Skin epidermis (tissue), 12 donors: ENCODE measurements at regions not wholly inside any gene's neighbourhood (a gene's known extent, or its start where the extent isn't known, plus 50 kb on each side); places are given as distances from the start of the nearest gene placed in this dataset.
A peak's percentile ranks its signal among the peaks of the same experiment; 100 is the strongest.

Experiments
- H3K27ac ChIP-seq, 21 experiments: fragments of 200-600 bp; sonication (generic) in 11 of 21; one replicate each; pipeline ENCODE4 v1.5.0; 2020; ENCODE audit warnings: mild to moderate bottlenecking in 3 of 21, inconsistent platforms in 2 of 21, moderate library complexity in 2 of 21
- H3K4me3 ChIP-seq, 7 experiments: fragments of 200-600 bp; sonication (generic) in 2 of 7; one replicate each; pipeline ENCODE4 v1.5.0; 2020; ENCODE audit warnings: inconsistent platforms in 2 of 7, mild to moderate bottlenecking in 2 of 7, moderate library complexity in 1 of 7

DNA sequence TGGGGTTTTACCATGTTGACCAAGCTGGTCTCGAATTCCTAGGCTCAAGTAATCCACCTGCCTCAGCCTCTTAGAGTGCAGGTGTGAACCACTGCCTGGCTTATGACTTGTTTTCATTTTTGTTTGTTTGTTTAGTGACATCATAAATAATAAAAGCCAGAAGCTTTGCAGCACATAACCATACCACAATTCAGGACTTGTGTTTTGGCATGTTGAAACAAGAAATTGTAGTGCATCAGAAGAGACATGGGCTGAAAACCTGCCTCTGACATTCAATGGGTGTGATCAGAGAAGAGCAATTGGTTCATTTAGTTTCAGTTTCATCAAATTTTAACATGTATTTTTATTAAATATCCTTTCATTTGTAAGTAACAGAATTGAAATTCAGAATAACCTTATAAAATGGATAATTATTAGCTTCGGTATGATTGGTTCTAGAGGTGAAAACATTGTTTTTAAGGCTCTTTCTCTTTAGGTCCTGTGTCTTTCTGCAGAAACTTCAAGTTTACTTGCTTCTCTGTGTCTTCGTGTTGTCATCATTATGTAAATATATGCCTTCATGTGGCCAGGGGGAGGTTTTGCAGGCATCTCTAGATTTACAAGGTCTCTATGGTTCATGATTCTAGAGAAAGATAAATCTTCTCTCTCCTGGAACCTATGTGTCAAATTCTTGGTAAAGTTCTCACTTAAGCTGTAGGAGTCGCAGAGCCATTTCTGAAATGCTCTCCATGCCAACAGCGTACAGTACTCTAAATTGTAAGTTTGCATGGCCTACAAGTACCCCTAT is 312.0 kb downstream of the KCNC2 start:
- H3K27ac ChIP-seq = peak overlapping the region in 1 of 21 experiments; percentile 61

DNA sequence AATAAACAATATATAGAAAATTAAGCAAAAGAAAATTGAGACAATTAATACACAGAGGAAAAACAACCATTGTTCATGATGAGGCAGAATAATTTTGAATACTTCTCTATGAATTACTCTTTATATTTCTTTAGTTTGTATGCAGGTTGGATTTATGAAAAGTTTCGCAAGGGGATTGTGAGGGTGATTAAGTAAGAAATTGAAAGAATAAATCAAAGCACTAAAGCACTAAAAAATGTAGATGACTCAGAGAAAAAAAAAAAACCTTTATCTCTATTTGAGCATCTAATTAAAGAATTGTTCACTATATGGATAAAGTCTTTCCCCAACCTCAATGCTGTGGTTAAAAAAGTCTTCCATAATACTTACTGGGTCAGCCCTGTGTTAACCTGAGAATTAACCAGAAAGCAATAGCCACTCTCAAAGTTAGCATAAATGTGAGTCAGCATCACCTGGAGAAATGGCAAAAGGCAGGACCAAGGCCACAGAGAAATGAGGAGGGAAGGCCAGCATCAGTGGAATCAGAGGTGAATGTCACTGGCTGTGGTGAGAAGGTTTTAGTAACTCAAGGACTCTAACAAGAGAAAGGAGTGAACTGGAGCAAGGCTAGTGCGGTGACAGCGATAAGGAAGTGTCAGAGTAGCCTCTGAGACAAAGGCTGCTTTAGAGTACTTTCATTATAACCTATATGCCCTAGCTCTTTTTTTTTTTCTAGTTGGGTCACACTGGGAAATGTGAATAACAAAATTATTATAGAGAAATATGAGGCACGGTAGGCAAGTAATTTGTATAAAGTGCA is 310.4 kb downstream of the KCNC2 start:
- Histone ChIP-seq H3K4me3 (no peak overlapping the region), H3K27ac (no peak overlapping the region)

More for the DNA sequence above, 312.0 kb downstream of the KCNC2 start:
- H3K4me3 ChIP-seq = no peak overlapping the region

DNA sequence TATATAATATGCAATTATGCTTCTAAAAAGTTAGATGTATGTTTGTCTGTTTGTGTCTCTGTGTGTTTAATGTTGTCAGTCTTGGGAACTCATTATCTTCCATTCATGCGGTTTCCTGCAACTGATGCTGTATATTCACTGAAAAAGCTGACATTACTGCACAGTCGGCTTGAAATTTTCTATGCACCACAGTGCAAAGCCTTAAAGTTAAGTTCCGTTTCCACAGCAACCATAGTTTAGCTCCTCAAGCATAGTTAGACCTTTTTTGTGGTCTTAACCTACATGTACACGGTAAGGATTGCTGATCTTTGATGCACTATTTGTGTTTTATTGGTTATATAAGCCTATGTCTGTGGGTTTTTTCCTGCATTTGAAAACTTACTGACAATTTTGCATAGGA is 309.4 kb downstream of the KCNC2 start:
- Histone ChIP-seq H3K4me3 (no peak overlapping the region), H3K27ac (no peak overlapping the region)

DNA sequence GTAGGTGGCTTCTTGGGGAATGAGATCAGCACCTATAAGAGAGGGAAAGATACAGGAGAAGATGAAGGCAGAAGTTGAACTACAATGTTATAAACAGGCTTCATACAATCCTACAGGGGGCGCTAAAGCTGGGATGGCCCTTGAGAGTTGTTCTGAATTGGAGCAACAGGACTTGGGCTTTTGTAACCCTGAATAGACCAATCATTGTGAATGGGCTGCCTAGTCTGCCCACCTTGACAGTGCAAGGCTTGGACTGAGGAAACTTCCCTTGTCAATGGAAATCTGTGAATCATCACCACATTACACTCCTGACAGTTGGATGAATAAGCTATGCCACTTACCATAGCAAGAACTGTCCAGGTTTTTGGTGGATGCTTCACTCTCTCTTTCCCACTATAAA is 306.1 kb downstream of the KCNC2 start:
- H3K27ac ChIP-seq = no peak overlapping the region
- no peak overlapping the region for H3K4me3 ChIP-seq

DNA sequence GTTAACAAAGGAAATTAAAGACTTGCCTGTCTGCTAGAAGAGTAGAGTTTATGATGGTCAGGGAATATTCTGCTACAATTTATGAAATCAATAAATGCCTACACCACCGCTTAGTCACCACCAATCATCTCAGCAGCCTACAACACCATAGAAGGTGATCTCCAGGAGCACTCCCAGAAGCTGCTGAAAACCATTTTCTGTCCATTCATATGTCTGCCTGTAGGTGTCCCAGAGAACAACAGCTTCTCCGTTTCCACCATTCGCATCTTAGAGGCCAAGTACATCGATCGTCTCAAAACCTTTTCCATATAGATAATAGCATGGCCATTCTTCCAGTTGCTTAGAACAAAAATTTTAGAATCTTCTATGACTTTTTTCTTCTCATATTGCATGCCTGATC is 303.4 kb downstream of the KCNC2 start:
- no peak overlapping the region for H3K27ac ChIP-seq
- no peak overlapping the region for H3K4me3 ChIP-seq

DNA sequence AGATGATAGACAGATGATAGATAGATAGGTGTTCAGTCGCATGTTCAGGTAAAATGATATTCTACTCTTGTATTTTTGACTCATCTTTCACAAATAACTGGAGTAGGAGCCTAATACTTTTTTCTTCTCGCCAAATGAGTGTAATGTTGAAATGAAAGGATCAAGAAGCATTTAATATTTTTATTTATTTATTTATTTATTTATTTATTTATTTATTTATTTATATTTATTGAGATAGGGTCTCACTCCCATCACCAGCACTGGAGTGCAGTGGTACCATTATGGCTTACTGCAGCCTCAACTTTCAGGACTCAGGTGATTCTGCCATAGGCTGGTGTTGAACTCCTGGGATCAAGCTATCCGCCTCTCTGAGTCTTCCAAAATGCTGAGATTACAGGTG is 298.8 kb downstream of the KCNC2 start:
- no peak overlapping the region for H3K4me3 ChIP-seq
- H3K27ac ChIP-seq = no peak overlapping the region

DNA sequence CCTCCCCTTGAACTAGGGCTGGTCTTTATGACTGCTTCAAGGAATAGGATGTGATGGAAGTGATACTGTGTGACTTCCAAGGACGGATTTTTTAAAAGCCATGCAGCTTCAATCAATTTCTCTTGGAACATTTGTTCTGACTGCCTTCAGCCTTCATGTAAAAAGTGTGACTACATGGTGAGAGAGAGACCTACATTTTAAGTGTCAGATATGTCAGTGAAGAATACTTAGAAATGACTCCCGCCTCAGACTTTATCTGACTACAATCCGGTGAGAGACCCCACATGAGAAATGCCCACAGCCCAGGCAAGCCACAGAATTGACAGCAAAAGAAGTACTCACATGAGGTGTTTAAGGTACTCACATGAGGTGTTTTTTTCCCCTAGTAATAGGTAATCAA is 295.3 kb downstream of the KCNC2 start:
- no peak overlapping the region for H3K4me3 ChIP-seq
- no peak overlapping the region for H3K27ac ChIP-seq

DNA sequence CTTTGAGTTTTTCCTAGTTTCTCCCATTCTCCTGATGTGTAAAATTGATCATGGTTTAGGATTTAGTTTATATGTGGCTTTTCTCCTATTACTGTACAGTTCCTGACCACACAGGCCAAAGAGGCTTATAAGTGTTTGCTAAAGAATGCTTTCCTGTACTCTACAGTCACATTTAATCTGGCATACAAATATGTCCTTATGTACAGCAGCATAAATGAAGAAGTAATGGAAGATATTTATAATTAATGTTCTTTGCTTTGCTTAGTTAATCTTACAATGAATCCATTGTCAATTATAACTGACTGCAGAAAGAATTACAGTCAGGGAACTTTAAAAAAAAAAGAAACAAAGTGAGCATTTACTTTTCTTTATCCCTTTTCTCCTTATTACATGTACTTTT is 293.9 kb downstream of the KCNC2 start:
- H3K27ac ChIP-seq = no peak overlapping the region

DNA sequence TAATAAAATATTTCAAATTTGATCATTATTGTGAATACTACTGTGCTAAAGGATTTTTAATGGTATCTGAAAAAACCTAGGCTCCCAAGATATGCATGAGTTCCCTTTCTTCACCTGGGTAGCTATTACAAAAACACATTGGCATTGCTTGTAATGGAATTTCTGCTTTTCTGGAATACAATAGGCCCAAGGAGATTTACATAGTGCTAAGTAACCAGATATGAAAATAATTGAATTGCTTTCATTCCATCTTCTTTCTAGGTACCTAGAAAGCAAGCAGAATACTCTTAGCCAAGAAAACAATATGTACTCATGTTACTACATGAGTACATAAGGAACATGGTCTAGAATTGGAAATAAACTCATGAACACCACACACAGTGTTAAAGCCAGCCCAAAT is 291.9 kb downstream of the KCNC2 start:
- Histone ChIP-seq H3K4me3 (no peak overlapping the region), H3K27ac (no peak overlapping the region)

More for the DNA sequence above, 293.9 kb downstream of the KCNC2 start:
- no peak overlapping the region for H3K4me3 ChIP-seq

DNA sequence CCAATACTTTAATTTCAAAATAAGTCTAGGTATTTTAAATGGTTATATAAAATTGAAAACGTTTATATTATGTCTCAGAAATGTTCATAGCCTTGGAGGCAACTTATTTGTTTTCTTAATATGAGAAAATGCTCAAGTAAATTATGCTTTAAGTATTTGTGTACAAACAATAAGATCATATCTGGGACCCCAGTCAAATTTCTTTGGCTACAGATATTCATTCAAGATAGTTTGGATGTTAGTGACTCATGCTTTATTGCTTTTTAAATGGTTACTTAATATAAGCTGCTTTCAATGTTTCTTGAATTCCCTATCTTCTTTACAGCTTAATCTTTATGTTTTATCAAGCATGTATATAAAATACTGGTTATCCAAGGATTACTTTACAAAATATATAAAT is 291.3 kb downstream of the KCNC2 start:
- no peak overlapping the region for H3K4me3 ChIP-seq
- H3K27ac ChIP-seq = no peak overlapping the region

DNA sequence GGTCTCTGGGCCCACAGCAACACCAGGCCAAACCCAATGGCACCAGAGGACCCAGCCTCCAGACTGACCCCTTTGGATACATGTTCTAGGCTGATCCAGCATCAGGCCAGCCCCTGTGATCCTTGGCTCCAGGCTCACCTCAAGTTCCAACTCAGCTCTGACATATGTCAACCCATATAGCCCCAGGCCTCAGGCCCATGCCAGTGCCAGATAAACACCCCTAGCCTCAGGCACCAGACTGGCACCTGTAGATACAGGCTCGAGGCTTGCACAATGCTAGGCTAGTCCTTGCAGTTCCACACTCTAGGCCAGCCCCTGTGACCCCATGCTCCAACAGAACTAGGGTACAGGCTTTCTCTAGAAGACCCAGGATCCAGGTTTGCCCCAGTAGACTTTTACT is 287.5 kb downstream of the KCNC2 start:
- Histone ChIP-seq H3K27ac (no peak overlapping the region), H3K4me3 (no peak overlapping the region)

DNA sequence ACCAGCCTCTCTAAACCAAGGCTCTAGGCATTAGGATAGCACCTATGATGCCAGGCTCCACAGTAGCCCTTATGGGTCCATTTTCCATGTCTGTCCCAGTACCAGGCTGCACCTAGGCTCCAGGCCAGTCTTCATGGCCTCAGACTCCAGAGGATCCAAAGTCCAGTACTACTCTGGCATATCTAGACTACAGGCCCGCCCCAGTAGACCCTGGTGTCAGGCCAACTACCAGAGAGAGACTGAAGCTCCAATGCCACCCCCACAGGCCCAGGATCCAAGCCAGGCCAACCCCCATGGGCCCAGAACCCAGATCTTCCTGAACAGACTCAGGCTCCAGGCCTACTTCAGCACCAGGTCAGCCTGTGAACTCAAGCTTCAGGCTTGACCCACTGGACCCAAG is 287.0 kb downstream of the KCNC2 start:
- Histone ChIP-seq H3K4me3 (no peak overlapping the region), H3K27ac (no peak overlapping the region)

DNA sequence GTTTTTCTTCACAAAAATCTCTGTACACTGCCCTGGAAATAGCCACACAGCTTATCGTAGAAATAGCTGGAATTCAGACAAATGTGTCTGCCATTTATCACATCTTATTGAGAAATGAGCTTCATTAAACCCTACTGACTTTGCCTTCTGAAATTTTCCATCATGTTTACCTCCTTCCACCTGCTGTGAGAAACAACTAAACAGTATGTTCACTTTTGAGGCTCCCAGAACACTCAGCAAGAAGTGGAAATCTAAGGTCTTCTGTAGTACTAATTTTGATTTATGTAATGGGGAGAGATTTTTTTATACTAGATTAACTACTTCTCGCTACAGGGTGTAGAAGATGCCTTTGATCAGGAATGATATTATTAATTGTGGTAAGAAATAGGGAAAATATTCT is 268.0 kb downstream of the KCNC2 start:
- H3K27ac ChIP-seq = no peak overlapping the region
- no peak overlapping the region for H3K4me3 ChIP-seq

DNA sequence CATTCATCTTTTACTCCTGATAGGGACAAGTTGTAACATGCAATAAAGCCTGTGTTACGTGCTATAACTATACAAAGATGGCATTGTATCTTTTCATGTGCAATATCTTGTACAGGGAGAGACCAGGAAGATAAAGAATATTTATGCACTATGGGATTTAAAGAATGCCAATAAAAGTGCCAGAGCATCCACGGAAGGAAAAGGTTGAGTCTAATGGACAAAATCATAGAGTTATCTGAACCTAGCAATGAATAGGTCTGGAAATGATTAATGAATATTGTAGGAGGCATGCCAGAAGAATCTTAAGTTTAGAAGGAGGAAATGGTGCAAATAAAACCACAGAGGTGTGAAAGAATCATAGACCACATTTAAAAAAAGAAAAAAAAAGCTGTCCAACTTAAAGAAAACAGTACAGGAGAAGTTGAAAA is 263.9 kb downstream of the KCNC2 start:
- no peak overlapping the region for H3K27ac ChIP-seq

DNA sequence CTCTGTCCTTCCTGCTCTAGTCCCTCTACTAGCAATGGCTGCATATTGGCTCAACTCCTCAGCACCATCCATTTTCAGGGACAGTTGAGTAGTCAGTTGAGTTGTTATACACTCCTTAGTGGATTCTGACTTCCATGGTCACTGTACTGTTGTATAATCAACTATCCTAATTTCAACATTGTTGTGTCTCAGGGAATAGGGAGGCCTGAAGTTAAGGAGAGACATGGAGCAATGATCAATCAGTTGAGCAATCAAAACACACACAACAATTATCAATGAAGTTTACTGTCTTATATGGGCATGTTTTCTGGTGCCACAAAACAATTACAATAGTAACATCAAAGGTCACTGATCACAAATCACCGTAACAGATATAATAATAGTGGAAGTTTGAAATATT is 255.9 kb downstream of the KCNC2 start:
- no peak overlapping the region for H3K27ac ChIP-seq

More for the DNA sequence above, 263.9 kb downstream of the KCNC2 start:
- H3K4me3 ChIP-seq = no peak overlapping the region

DNA sequence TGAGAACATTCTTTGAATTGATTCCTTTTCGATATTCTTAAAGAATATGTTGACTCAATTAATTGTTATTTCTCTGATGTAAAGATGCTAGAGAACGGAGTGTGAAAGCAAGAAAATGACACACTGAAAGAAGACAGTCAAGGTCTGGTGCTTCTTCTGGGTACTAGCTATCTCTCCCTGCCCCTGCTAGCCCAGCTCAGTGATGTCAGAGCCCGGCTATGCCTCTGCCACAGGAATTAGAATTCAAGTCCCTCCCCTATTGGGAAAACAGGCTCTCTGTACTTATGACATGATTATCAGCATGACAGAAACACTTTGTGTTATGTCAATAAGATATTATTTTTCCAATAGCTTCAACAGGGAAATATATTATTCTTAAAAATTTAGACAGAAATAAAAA is 252.4 kb downstream of the KCNC2 start:
- Histone ChIP-seq H3K27ac (no peak overlapping the region), H3K4me3 (no peak overlapping the region)

More for the DNA sequence above, 255.9 kb downstream of the KCNC2 start:
- H3K4me3 ChIP-seq = no peak overlapping the region

DNA sequence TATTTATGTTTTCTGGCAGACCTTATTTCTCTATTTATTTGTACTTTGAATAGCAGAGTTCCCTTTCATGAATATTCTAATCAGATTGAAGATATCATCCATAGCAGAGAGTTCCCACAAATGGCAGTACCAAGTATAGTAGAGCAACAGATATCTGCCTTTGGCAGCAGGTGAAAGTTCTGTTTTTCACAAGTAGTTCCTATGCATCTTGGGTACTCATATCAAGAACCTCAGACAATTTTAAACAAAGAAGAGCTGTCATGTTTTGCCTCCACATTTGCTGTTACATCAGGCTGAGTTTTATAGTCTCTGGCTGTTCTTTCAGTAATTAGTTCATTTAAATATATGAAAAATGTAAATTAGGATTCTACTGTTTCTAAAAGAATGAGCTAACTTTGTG is 252.0 kb downstream of the KCNC2 start:
- no peak overlapping the region for H3K4me3 ChIP-seq
- no peak overlapping the region for H3K27ac ChIP-seq

DNA sequence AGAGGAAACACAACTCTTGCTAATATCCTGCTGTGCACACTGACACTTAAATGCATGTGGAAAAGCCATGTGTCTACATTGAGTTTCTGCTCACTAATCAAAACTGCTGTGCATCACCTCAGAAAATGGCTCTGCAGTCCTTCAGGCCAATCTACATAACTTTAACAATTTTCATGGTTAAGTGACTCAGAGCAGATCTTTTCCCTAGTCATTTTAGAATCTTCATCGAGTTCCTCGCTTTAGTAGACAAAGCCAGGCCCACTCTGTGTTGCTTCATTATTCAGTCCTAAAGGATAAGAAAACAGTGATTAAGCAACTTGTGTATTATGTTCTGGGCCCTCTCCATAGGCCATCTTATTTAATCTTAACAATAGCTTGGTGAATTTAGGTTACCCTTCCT is 250.0 kb downstream of the KCNC2 start:
- Histone ChIP-seq H3K4me3 (no peak overlapping the region), H3K27ac (no peak overlapping the region)

DNA sequence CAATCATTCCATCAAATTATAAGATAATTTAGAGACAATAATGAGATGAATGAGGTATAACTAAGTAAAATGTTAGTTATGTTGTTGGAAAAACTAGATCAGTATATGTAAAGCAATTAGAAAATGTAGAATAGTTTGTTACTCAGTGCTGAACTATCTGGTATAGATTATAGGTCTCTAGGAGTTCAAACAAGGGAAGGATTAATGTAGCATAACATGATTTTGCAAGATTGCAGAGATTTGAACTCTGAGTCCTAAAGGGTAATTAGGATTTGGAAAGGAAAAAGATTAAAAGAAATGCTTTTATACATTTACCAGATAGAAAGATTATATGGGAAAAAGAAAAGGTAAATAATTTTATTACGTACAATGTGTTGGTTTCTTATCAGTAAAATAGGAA is 246.3 kb downstream of the KCNC2 start:
- no peak overlapping the region for H3K27ac ChIP-seq
- H3K4me3 ChIP-seq = no peak overlapping the region

DNA sequence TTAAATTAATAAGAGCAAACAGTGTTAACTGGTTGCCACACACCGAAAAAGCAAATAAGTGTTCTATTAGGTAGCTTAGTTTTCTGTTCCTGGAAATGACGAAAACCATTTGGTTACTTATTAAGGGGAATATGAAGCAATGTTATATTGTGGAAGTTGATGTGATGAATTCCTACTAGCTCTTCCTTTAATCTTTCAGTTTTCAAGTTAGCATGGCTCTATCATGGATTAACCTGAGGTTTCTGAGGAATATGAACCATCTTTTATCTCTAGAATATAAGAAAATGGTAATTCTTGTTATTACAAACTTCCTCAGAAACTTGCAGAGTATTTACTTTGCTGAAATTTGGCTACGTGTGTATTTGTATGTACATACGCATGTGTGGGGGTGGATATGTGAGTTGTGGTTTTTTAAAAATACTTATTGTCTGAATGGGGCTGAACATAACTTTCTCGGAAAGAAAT is 245.7 kb downstream of the KCNC2 start:
- H3K27ac ChIP-seq = no peak overlapping the region
- H3K4me3 ChIP-seq = no peak overlapping the region

DNA sequence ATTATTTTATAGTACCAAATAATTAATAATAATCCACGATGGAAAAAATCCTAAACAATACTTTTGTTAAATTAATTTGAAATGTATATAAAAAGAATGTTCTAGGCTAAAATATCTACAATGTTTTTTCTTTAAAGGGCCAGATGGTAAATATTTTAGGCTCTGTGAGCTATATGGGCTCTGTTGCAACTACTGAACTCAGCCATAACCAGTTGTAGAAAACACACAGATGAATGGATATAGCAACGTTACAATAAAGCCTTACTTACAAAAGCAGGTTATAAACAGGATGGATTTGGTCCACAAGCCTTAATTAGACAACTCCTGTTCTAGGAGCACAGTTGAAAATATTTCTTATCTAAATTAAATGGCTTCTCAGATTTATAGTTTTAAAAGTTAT is 245.2 kb downstream of the KCNC2 start:
- Histone ChIP-seq H3K27ac (no peak overlapping the region), H3K4me3 (no peak overlapping the region)
